VCaP (cell line): ENCODE measurements at regions not wholly inside any gene's neighbourhood (a gene's known extent, or its start where the extent isn't known, plus 50 kb on each side); places are given as distances from the start of the nearest gene placed in this dataset.
"Not testable (repeated sequence)": the region's sequence is repeated elsewhere in the genome, so short reads cannot be mapped to it uniquely, and the experiment has no call there.

Experiments used
- H3K27ac ChIP-seq: fragments of 450-650 bp; 2 replicates; pipeline ENCODE4 v1.5.1; 2017
- TF ChIP-seq, protein P1 (sequence below): fragments of 450-650 bp; conservative IDR thresholded peaks from 2 replicates; pipeline ENCODE4 v1.5.1; 2017; ENCODE audit warnings: mild to moderate bottlenecking, moderate library complexity

DNA sequence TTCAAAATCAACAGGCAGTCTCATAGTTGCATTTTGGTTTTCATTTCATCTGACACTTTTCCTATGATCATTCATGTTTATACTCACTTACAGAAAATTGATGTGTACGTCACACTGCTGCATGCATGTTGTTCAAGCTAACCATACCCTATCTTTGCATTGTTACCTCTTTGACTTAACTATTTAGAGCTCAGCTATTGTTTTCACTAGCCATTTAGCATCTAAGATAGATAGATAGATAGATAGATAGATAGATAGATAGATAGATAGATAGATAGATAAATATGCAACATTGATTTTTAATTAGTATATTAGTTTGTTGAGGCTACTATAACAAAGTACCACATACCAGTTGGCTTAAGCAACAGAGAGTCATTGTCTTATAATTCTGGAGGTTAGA, 649.5 kb upstream of the KCND2 start:
- TF ChIP-seq, protein P1, sequence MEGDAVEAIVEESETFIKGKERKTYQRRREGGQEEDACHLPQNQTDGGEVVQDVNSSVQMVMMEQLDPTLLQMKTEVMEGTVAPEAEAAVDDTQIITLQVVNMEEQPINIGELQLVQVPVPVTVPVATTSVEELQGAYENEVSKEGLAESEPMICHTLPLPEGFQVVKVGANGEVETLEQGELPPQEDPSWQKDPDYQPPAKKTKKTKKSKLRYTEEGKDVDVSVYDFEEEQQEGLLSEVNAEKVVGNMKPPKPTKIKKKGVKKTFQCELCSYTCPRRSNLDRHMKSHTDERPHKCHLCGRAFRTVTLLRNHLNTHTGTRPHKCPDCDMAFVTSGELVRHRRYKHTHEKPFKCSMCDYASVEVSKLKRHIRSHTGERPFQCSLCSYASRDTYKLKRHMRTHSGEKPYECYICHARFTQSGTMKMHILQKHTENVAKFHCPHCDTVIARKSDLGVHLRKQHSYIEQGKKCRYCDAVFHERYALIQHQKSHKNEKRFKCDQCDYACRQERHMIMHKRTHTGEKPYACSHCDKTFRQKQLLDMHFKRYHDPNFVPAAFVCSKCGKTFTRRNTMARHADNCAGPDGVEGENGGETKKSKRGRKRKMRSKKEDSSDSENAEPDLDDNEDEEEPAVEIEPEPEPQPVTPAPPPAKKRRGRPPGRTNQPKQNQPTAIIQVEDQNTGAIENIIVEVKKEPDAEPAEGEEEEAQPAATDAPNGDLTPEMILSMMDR = no peak
- H3K27ac ChIP-seq = no peak overlapping the region

GRCh38 chr7:119630406-119630969, 642.5 kb upstream of the KCND2 start:
- TF ChIP-seq, protein P1 = no peak
- no peak overlapping the region for H3K27ac ChIP-seq

- H3K27ac ChIP-seq = not testable (repeated sequence)
Measured at GRCh38 chr7:119633812-119634211, 639.2 kb upstream of the KCND2 start.

DNA sequence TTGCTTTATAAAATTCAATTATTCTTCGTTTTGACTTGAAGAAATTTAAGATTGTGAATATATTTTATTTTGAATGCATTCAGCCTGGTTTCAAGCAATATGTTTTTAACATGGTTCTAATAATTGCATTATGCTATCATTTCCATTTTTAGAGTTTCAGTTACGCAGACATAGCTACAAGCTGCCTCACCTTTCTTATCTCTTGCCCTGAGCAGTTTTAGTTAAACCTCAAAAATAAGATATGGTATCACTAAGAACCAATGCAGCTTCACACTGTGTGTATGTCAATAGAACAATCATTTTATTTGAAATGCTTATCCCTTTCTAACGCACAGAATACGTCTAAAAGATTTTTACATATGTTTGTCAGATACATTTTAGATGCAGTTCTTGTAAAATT, 632.6 kb upstream of the KCND2 start:
- TF ChIP-seq, protein P1 = no peak
- no peak overlapping the region for H3K27ac ChIP-seq

DNA sequence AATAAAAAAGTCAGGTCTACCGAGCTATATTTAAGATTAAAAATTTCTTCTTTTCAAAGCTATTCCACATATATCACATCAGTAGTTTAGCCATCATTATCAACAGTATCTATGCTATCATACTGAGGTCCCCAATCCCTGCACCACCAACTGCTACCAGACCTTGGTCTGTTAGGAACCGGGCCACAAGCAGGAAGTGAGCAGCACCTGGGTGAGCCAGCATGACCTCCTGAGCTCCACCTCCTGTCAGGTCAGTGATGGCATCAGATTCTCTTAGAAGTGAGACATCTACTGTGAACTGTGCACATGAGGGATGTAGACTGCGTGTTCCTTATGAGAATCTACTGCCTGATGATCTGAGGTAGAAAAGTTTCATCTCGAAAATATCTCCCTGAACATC, 632.1 kb upstream of the KCND2 start:
- H3K27ac ChIP-seq = no peak overlapping the region
- TF ChIP-seq, protein P1 = no peak

GRCh38 chr7:119643558-119643957, 629.4 kb upstream of the KCND2 start:
- TF ChIP-seq, protein P1 = no peak
- no peak overlapping the region for H3K27ac ChIP-seq

DNA sequence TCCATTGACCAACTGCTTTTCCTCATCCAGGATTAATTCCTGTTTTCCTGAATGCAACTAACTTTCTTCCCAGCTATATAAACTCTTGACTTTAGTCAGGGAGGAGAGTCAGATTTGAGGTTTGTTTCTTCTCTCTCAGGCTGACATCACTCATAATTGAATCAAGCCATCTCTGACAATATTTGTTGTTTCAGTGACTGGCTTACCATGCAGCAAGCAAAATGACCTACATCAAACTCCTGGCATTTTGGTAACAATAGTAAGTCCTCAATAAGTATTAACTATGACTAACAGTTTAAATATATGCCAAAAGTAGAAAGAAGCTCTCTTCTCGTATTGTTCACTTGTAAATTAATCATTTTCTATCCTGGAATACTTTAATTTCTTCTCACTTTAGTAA, 625.7 kb upstream of the KCND2 start:
- TF ChIP-seq, protein P1 = no peak
- H3K27ac ChIP-seq = no peak overlapping the region

DNA sequence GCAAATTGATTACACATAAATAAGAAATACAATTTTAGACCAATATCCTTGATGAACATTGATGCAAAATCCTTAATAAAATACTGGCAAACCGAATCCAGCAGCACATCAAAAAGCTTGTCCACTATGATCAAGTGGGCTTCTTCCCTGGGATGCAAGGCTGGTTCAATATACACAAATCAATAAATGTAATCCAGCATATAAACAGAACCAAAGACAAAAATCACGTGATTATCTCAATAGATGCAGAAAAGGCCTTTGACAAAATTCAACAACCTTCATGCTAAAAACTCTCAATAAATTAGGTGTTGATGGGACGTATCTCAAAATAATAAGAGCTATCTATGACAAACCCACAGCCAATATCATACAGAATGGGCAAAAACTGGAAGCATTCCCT, 624.2 kb upstream of the KCND2 start:
- not testable (repeated sequence) for H3K27ac ChIP-seq

DNA sequence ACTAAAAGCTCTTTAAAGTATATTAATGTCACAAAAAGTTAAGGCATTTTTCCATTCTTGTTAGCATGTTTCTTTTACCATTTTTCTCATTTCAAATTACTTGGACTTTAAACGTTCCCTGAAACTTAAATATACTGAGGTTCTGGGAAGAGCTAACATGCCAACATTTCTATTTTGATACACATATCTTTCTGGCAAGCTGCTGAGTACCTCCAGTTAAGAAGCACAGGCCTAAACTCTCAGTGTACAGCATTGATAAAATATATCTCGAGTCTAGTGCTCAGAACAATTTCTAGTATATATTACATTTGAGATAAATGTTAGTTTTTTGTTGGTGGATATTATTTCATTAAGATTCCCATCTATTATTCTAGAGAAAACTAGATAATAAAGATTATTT, 612.9 kb upstream of the KCND2 start:
- no peak overlapping the region for H3K27ac ChIP-seq
- TF ChIP-seq, protein P1 = no peak
